Stimulated activated CD4-positive, alpha-beta T cell treated with anti-CD3 and anti-CD28 coated beads, Interleukin-2, amount 100 ng/mL, for 48 hours (primary cell): ENCODE measurements at regions not wholly inside any gene's neighbourhood (a gene's known extent, or its start where the extent isn't known, plus 50 kb on each side); places are given as distances from the start of the nearest gene placed in this dataset.

Experiments used
- DNase-seq, 2 donors: peaks; one replicate each; pipeline ENCODE4 v3.0.0-alpha.2; 2020

DNA sequence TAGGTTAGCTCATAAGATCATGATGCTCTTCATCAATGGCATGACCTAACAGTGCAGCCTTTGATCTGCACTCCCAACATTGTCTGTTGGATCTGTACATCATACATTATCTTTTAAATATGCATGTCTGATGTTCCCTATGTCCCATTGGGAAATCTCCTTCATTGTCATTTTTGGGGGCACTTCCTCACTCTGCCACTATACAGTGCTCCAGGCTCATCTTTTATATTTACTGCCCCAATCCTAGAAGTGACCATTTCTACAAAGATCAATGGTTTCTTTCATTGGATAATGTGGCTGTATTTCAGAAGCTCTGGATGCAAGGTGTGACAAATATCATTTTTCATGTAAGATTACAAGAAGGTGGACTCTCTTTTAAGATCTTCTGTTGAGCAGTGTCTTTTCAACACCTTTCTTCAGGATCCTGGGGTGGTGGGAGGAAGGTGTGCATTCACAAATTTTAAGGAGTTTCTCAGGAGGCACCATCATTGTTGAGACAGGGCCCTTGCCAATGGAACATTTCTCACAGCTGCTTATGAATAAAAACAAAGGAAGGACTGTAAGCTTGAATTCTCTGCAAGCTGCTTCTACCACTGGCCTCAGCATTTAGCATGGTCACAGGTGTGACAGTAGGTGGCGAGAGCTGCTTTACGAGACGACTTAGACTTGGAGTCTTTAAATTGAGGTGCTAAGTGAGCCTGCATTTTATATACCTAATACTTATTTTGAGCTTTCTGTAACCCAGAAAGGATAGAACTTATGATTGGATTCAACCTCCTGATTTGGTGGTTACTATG is 403.0 kb downstream of the LMO7 start:
- no peak for DNase-seq

DNA sequence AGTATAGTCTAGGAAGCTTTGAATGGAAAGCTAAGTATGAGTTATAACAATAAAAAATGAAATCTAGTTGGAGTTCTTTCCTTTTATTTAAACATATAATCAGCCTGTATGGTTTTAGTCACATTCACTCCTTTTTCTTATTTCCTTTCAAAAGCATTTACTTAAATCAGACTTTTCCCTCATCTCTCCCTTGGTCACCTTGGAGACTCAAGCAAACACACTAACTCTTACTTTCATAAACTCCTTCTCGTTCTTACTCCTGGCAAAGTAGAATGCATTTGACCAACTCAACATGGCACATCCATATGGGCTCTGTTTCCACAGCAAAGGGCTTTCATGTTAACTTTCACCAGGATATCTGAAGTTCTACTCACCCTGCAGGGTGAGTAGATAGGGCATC is 400.0 kb downstream of the LMO7 start:
- no peak for DNase-seq

DNA sequence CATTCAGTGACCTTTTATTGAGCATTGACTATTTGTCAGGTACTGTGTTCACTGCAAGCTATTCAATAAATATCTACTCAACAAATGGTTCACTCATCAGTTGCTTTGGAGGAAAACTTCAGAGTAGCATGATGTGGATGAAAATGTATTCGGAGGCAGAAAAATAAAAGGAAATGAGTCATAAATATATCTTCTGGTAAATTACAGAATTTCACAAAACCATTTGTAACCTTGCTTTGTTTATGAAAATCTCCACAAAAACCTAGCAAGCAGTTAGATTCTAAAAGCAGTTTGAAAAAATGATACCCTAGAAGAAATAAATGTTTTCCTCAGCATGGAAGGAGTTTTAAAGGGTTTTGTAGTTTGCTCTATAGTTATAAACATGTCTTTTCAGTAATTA is 399.6 kb downstream of the LMO7 start:
- DNase-seq, result no peak

DNA sequence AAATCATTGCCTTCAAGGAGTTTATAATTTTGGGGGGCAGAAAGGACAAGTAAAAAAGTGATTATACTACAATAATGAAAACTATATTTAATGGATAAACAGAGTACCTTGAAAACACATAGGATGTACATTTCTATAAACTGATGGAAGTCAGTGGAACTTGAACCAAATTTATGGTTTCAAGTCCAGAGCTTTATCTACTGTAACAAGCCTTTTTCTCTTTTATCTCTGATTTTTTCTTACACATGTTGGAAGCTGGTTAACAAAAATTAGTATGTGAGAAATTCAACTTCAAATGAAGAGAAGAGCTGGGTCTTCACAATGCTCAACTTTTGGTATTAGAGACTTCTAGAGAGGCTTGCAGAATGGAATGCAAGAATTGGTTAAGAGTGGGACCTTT is 393.6 kb downstream of the LMO7 start:
- no peak for DNase-seq

DNA sequence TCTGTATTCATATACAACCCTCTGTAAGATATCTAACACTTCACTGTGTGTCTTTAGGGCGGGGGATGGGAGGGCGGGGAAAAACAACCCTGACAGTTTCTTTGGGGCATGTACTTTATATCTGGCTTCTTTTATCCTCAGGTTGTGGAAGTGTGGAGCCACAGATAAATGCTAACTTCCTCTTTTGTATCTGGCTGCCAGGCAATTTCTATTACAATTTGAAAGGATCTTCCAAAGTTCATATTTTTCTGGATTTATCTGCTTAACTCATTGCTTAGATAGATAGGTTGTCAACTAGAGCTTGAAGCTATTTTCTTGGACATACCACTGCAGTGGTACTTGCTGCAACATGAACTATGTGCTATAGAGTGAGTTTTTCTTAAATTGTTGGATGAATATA is 393.0 kb downstream of the LMO7 start:
- no peak for DNase-seq

DNA sequence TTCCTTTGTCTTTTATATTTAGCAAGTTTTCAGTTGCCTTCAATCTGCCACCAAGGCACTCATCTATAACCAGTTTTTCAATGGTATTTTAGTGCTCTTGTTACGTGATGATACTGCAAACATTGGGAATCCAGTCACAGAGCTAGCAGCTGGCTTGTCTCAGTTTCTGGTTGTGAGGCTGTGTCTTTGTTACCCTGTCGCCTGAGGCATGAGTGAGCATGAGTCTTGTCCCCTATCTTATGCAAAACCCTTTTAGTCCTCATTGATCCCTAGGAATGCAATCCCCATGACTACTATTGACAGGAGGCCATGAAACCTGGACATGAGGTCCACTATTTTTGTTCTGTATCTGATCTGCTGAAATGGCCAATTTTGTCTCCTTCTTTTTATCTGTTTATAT is 391.0 kb downstream of the LMO7 start:
- DNase-seq, result no peak

DNA sequence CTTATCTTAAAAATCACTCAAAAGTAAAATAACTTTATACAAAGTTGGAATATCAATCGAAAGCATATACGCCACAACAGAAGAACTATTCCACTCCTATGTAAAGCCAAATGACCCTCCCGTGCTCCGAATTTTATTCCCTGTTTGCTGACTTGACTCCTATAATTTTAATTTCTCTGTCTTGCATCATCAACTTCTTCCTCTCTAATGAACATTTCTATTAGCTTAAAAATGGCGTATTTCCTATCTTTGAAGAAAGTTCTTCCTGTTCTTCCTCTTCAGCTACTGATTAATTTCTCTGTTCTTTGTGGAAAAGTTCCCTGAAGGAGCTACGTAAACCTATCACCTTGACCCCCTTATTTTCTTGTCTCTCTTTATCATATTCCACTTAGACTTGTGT is 389.3 kb downstream of the LMO7 start:
- DNase-seq, result no peak

DNA sequence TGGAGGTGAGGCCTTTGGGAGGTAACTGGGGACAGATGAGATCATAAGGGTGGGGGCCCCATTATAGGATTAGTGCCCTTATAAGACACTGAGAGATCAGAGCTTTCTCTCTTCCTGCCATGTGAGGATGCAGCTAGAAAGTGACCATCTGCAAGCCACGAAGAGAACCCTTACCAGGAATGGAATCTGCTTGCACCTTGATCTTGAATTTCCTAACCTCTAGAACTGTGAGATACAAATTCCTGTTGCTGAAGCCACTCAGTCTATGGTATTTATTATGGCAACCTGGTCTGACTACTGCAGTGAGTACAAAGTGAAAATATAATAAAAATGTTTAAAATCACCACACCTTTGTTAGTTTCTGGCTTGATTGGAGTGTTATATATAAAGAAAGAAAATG is 388.0 kb downstream of the LMO7 start:
- no peak for DNase-seq

DNA sequence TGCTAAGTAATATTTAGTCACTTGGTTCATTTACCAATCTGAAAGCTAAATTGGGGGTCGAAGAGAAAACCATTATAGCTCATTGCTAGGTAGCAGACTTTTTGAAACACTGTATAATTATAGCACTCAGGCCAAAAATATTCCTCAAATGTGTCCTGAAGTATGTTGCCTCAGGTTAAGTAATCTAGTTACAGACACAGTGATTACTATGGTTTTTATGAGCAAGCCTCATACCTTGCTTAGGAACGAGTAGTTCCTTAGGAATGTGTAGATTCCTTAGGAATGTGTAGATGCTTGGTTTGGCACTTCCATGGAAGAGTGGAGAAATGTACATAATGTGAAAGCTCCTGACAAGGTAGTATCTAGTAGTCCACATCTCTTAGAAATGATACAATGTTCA is 387.5 kb downstream of the LMO7 start:
- no peak for DNase-seq

DNA sequence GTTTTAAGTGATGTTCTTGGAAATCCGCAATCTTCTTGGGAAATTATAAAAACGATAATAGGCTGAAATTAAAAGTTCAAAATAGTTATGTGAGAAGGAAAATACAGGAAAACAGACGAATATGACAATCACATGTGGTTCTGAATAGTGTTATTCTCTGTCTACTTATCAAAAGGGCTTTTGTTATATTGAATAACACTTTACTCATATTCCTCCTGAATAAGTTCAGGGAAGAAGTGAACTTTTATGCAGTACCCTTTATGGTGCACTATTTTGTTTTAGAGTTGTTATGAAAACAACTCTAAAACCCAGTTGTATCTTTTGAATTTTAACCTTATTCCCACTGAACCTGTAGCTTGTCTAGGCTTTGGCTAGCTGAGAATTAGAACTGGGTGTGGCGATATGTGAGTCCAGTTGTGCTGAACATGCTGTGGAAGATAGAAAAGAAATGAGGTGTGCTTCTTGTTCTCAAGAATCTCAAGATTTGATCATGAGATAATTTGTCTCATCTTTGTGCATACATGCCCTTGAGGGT is 384.4 kb downstream of the LMO7 start:
- no peak for DNase-seq

DNA sequence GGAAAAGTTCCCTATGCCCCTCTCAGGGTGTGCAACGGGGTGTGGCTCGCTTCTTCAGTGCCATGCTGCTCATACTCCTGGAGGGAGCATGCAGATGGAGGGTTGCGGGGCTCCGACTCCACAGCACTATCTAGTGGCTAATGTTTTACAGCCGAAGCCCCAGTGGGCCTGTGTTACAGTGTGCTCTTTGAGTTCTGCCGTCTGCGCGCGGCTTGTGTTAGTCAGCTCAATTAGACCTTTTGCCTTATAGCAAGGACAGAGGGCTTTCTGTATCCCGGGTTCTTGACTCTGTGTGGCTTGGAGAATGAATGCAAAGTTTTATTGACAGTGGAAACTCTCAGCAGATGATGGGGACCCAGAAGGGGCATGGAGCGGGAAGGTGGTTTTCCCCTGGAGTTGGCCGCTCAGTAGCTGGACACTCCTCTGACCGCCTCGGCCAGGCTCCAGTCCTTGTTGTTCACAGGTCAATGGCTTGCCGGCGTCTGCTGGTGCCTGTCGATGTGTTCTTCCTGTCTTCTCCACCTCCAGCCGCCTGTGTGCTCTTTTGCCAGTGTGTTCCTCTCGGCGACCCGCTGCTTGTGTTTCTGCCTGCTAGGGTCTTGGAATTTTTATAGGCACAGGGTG is 383.4 kb downstream of the LMO7 start:
- DNase-seq, result no peak

DNA sequence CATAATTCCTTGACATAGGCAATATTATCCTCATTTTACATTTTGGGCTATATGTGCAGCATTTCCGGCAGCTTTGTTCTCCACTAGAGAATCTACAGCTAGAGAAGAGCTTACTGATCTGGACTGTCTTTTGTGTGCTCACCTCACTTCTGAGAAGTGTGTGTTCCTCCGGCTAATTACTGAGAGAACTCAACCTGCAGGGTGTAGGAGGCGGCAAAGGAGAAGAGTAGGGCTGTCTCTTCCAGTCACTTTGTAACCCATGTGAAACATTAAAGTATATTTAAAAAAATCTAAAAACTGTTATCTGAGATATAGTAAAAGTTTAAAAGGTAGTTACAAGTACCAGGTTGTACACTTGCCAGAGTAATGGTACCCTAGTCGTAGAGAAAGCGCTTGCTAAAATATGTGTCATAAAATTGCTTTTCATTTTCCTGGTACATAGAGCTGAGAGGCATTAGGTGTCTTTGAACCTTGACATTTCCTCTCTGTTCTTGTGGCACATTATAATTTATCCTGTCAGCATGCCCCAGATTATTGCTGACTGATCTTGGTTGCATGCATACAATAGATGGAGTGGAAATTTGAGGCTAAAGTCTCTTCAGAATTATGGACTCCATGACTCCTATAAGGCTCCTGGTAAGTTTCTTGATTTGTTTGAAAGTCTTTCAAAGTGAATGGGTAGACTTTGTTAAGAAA is 381.9 kb downstream of the LMO7 start:
- DNase-seq, result no peak

DNA sequence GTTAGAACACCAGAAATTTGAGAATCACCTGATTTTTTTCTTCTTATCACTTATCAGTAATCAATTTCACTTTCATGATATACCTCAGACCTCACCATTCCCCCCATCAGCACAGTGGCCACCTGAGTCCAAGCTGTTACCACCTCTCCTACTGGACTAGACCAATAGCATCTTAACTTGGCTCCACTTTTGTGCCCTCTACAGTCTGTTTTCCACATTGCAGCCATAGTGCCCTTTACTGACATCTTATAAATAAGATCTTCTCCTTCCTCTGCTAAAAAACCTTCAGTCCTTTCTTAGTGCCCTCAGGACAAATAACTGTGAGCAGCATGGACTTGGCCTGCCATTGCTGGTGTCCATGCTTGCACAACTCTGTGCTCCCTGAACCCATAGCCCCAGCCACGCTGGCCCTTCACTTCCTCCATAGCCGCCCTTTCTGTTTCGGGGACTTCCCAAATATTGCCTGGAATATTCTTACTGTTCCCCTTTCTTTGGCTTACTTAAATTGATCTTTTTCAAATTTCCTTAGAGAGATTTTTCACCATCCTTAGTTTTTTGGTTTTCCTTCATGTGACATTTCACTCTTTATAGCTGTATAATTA is 380.8 kb downstream of the LMO7 start:
- DNase-seq, result peak in 1 of 2 donors; percentile 5

DNA sequence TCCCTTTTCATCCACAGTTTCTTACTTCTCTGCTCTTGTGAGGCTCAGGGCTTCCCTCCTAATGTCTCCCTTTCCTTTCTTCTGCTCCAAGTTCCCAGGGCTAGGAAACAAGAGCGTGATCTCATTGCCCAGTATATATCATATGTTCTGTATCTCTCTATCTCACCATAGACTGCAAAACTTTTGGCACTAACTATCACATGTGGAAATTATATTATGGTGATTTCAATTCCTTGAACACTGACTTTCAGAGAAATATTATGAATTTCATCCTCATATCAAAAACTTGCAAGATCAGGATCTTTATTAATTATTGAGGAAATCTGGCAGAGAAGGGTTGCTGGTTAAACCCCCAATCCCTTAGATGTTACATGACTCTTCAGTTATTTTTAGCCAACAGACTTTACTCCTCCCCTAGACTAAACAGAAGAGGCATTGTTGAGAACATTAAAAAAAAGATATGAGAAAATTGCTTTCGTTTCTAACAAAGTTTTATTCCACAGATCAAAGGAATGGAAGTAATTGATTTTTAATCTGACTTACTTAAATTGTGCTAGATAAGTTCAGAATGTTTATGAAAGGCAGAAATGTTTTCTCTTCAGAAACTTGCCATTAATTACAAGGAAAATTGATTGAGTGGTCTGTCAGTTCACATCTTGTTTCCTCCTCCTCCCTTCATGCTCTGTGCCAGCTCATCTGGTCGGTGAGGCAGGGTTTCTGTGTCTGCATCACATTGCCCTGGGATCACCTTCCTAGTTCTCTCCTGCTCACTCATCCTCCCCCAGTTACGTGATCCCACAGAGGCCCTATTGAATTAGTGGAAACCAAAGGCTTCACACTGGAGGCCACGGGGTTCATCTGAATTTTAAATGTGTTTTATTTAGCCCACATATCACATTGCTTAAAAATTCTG is 378.5 kb downstream of the LMO7 start:
- no peak for DNase-seq

DNA sequence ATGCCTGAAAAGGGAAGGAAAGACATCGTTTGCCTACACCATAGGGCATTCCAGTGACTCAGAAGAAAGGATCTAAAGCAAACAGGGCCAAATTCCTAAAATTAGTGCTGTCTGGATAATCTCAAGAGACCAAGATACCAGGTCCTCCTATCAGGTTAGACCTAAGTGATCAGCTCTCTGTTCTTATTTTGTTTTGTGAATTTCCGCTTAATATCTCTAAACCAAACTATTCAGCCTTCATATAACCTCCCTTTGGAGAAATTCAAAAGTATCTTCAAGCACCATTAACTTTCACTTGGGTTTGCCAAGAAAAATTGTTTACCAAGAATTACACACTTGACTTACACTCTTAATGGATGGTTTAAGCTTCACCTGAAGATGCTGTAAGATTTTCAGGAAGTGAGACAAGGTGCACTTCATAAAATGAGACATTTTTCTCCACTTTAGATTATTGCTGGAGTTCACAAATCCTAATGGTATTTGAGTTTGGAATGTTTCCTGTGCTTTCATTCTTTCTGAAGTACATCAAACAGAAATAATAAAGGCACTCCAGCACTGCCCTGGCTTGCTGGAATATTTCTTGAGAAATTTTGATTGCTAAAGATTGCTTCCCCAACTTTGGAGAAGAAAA is 376.1 kb downstream of the LMO7 start:
- no peak for DNase-seq

DNA sequence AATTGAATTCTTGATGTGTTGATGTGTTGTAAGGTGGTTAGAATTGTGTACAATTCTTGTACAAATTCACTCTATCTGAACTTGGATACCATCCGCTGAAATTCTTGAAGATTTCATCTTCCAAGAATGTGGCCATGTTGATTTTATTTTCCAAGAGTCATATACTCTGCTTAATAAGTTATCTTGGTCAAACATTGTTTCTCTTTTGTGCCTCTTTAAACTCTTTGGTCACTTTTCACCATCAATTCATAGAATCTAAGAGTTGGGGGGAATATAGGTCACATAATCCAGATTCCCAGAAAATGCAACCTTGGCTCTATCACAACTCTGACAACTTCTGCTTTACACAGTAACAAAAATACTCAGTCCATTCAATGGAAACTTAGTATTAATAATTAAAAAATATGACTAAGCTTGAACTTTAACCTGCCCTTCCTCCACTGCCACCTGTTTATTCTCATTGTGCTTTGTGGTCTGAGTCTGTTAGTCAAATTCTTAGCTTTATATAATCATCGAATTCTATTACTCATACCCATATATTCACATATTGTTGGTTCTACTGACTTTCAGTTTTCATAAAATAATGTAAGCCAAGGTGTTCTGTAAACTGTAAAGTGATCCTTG is 373.2 kb downstream of the LMO7 start:
- no peak for DNase-seq

DNA sequence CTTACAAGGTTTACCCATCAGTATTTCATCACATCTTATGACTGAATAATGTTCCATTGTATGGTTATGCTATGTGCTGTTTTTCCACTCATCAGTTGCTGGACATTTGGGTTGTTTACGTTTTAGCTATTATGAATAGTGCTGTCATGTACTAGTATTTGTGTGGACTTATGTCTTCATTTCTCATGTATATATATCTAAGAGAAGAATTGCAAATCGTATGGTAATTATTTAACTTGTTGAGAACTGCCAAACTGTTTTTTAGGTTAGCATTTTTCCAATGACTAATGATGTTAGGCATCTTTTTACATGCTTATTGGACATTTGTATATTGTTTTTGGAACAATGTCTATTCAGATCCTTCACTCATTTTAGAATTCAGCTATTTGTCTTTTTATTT is 368.3 kb downstream of the LMO7 start:
- no peak for DNase-seq

DNA sequence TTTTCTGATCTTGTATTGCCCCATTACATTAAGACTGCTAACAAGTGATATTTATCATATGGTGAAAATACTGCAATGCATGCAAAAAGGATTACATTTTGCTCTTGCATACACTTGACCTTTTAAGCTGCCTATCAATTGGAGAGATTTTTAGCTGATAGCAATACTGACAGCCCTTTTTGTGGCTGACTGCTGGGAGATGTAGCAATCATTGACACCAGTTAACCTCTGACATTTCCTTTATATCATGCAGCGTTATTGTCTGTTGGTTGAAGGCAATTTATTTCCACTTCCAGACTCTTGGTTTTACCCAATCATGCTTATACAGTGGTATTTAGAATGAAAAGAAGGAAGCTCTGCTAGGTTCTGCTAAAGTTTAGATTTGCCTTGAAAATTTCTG is 364.0 kb downstream of the LMO7 start:
- no peak for DNase-seq

DNA sequence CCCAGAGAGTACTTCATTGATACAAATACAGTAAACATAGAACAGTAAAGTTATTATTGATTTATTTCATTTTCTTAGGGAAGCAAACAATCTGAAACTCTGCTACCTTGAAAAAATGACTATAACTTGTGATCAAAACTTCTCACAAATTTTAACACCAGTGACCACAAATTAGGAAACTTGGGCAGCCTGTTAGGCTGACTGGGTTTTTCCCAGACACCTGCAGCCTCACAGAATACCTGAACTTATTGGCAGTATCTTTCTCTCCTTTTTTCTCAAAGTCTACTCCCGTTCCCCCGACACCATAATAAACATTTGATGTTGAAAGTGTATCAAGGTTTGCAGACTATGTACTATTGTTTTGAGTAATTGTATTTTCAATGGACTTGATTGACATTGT is 360.5 kb downstream of the LMO7 start:
- DNase-seq, result no peak

DNA sequence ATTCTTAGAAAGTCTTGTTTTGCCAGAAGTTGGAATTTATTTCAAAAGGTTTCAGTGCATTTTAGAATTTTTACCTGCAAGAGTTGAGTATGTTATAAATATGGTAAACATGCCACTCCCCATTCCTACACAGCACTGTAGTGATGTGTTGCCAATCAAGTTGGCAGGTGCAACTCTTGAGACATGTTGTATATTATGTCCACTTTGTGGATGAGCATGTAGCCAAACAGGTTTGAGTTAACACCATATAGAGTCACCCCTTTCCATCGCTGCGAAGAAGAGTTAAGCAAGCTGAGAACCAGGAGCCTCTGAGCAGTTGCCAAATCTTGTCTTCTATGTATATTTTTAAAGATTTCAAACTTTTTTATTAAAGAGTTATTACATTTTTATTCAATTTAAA is 359.8 kb downstream of the LMO7 start:
- DNase-seq, result no peak

DNA sequence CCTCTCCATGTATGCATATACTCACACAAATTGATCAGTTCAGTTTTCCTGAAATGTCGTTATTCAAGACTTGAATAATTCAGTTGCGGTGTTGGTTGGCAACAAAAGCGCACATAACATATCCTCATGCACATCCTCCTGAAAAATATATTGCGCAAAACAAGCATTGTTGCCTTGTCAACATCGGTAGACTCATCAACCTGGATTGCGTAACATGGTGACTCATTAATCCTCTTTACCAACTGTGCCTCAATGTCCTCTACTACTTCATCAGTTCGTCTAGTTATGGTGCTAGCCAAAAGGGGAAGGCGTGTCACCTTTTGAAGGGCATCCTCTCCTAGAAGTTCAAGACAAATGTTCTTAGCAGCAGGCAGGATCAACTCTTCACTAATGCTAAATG is 357.7 kb downstream of the LMO7 start:
- no peak for DNase-seq

DNA sequence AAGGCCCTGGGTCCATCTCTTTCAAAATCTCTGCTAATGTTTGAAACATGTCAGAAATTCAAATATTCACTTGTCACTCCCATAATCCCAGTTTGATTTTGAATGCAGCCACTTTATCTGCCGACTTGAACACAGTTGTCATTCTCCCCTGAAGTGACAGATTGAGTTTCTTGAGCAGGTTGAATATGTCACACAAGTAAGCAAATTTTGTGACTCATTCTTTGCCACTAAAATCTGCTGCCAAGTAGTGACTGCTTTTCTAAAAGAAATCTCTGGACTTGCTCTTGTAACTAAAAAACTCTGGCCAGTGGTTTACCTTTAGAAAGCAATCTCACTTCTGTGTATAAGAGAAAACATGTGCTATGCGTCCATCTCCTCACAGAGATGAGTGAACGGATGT is 357.1 kb downstream of the LMO7 start:
- no peak for DNase-seq
